GM21515 (cell line): ENCODE measurements at regions not wholly inside any gene's neighbourhood (a gene's known extent, or its start where the extent isn't known, plus 50 kb on each side); places are given as distances from the start of the nearest gene placed in this dataset.

Experiments used
- ATAC-seq: cut with Tn5 transposase; IDR thresholded peaks from one replicate; pipeline ENCODE4 v1.9.1; 2021; ENCODE audit not compliant: unreplicated experiment

GRCh38 chr5:4758550-4758949, 381.6 kb upstream of the ADAMTS16 start:
- ATAC-seq: no peak

- ATAC-seq: no peak
These were observed 381.1 kb upstream of the ADAMTS16 start for GRCh38 chr5:4758996-4759395.

- no peak for ATAC-seq
These were observed 377.8 kb upstream of the ADAMTS16 start for GRCh38 chr5:4762316-4762715.

- ATAC-seq: no peak
These were observed 374.7 kb upstream of the ADAMTS16 start for GRCh38 chr5:4765411-4765810.

- no peak for ATAC-seq
These were observed 374.0 kb upstream of the ADAMTS16 start for GRCh38 chr5:4766101-4766500.

GRCh38 chr5:4772591-4772990, 367.5 kb upstream of the ADAMTS16 start:
- ATAC-seq: no peak

GRCh38 chr5:4773827-4774317, 366.3 kb upstream of the ADAMTS16 start:
- no peak for ATAC-seq

- no peak for ATAC-seq
These were observed 362.7 kb upstream of the ADAMTS16 start for GRCh38 chr5:4777435-4777834.

GRCh38 chr5:4780633-4781032, 359.5 kb upstream of the ADAMTS16 start:
- no peak for ATAC-seq

GRCh38 chr5:4781299-4781698, 358.8 kb upstream of the ADAMTS16 start:
- no peak for ATAC-seq

- no peak for ATAC-seq
These were observed 354.2 kb upstream of the ADAMTS16 start for GRCh38 chr5:4785971-4786370.

GRCh38 chr5:4797445-4797844, 342.7 kb upstream of the ADAMTS16 start:
- no peak for ATAC-seq

- no peak for ATAC-seq
These were observed 338.1 kb upstream of the ADAMTS16 start for GRCh38 chr5:4802044-4802443.

GRCh38 chr5:4804691-4805360, 335.3 kb upstream of the ADAMTS16 start:
- no peak for ATAC-seq

- no peak for ATAC-seq
These were observed 325.1 kb upstream of the ADAMTS16 start for GRCh38 chr5:4815002-4815401.

GRCh38 chr5:4817767-4818166, 322.4 kb upstream of the ADAMTS16 start:
- ATAC-seq: no peak

GRCh38 chr5:4831325-4831724, 308.8 kb upstream of the ADAMTS16 start:
- ATAC-seq: no peak

- ATAC-seq: no peak
These were observed 307.7 kb upstream of the ADAMTS16 start for GRCh38 chr5:4832471-4832870.

- no peak for ATAC-seq
These were observed 306.9 kb upstream of the ADAMTS16 start for GRCh38 chr5:4833104-4833738.

- ATAC-seq: no peak
These were observed 302.6 kb upstream of the ADAMTS16 start for GRCh38 chr5:4837489-4838058.

GRCh38 chr5:4845221-4845620, 294.9 kb upstream of the ADAMTS16 start:
- no peak for ATAC-seq

GRCh38 chr5:4847766-4848165, 292.4 kb upstream of the ADAMTS16 start:
- ATAC-seq: no peak
